Testis (tissue), 2 donors: ENCODE measurements at regions not wholly inside any gene's neighbourhood (a gene's known extent, or its start where the extent isn't known, plus 50 kb on each side); places are given as distances from the start of the nearest gene placed in this dataset.

ENCODE experiments used
- DNase-seq: peaks from one replicate; pipeline ENCODE4 v3.0.0-alpha.2; 2019
- H3K27ac ChIP-seq, 2 donors: fragments of 200-600 bp; sonication (generic); one replicate each; pipeline ENCODE4 v1.5.1; 2019
- H3K27me3 ChIP-seq: fragments of 200-600 bp; sonication (generic); one replicate; pipeline ENCODE4 v1.5.1; 2019
- H3K36me3 ChIP-seq: fragments of 200-600 bp; sonication (generic); one replicate; pipeline ENCODE4 v1.5.1; 2017; ENCODE audit warnings: low read depth; ENCODE audit errors: missing control alignments
- H3K4me1 ChIP-seq: fragments of 200-600 bp; sonication (generic); one replicate; pipeline ENCODE4 v1.5.1; 2019
- H3K4me3 ChIP-seq, 2 donors: fragments of 200-600 bp; sonication (generic); one replicate each; pipeline ENCODE4 v1.5.1; 2017 to 2019
- H3K9me3 ChIP-seq: fragments of 200-600 bp; sonication (generic); one replicate; pipeline ENCODE4 v1.5.1; 2017
- CTCF ChIP-seq, 3 experiments: fragments of 450-650 bp in 2 of 3; fragments of 200-600 bp in 1 of 3; sonication (generic) in 1 of 3; IDR thresholded peaks; one replicate each; pipeline ENCODE4 v1.5.1; 2016 to 2019; ENCODE audit warnings: antibody characterized with exemption in 3 of 3, mild to moderate bottlenecking in 2 of 3, moderate library complexity in 1 of 3
- POLR2A ChIP-seq: fragments of 450-650 bp; IDR thresholded peaks from one replicate; pipeline ENCODE4 v1.6.1; 2017; ENCODE audit warnings: antibody characterized with exemption, mild to moderate bottlenecking, moderate library complexity
- WGBS, 2 donors: methylation state at CpG; one replicate each; pipeline ENCODE4 v1.1.5; 2018; 5-methylcytosine and 5-hydroxymethylcytosine counted together
- intact Hi-C: fragments of 100-400 bp; cut with DNase I; formaldehyde crosslinking; loops from one replicate; pipeline ENCODE4 v1.15.1; 2023; ENCODE audit warnings: low total_unique reads

- WGBS, 2 donors, result 34 to 38% methylated on average over 4 to 19 of the region's 19 CpGs
- intact Hi-C loops, result no loop called here
- no peak for TF ChIP-seq CTCF (IDR thresholded peaks at IDR 0.05)
- no peak for TF ChIP-seq POLR2A
- Histone ChIP-seq H3K36me3 (no peaks in the 10 kb centered on the region), H3K9me3 (no peaks in the 10 kb centered on the region), H3K4me1 (peaks cover 62% of the 10 kb centered on the region), H3K27ac (peak overlapping the region; percentile 60 to 75), H3K27me3 (no peaks in the 10 kb centered on the region), H3K4me3 (no peak overlapping the region)
- peak; percentile 90 for DNase-seq
Measured at GRCh38 chr2:240369801-240370585, 65.5 kb upstream of the GPC1 start.

GRCh38 chr2:240371129-240372000, 64.1 kb upstream of the GPC1 start:
- intact Hi-C loops, result no loop called here
- Histone ChIP-seq H3K27ac (peak overlapping the region in 1 of 2 donors; percentile 75), H3K4me1 (peaks cover 62% of the 10 kb centered on the region), H3K36me3 (no peaks in the 10 kb centered on the region), H3K27me3 (no peaks in the 10 kb centered on the region), H3K4me3 (no peak overlapping the region), H3K9me3 (no peaks in the 10 kb centered on the region)
- 71 to 83% methylated on average over 14 to 21 of the region's 22 CpGs for WGBS, 2 donors
- peak; percentile 53 for DNase-seq
- TF ChIP-seq POLR2A, result no peak

- H3K27ac ChIP-seq, result peak overlapping the region; percentile 10 to 75
- H3K4me1 ChIP-seq, result peaks cover 62% of the 10 kb centered on the region
- intact Hi-C loops, result no loop called here
- H3K36me3 ChIP-seq, result no peaks in the 10 kb centered on the region
- no peak overlapping the region for H3K4me3 ChIP-seq
- peak; percentile 78 for DNase-seq
- H3K9me3 ChIP-seq, result no peaks in the 10 kb centered on the region
- WGBS, 2 donors, result 70 to 78% methylated on average over 3 to 5 of the region's 5 CpGs
- no peaks in the 10 kb centered on the region for H3K27me3 ChIP-seq
- no peak for TF ChIP-seq POLR2A
- TF ChIP-seq CTCF (IDR thresholded peaks at IDR 0.05), result no peak
Measured at GRCh38 chr2:240372101-240372500, 63.4 kb upstream of the GPC1 start.

- intact Hi-C loops, result no loop called here
- no peaks in the 10 kb centered on the region for H3K27me3 ChIP-seq
- H3K4me3 ChIP-seq, result no peak overlapping the region
- WGBS, 2 donors, result 96 to 97% methylated on average over 20 of the region's 20 CpGs
- no peaks in the 10 kb centered on the region for H3K36me3 ChIP-seq
- no peak for TF ChIP-seq POLR2A
- TF ChIP-seq CTCF (IDR thresholded peaks at IDR 0.05), result no peak
- peaks cover 62% of the 10 kb centered on the region for H3K4me1 ChIP-seq
- no peaks in the 10 kb centered on the region for H3K9me3 ChIP-seq
- peak overlapping the region in 1 of 2 donors; percentile 75 for H3K27ac ChIP-seq
- no peak for DNase-seq
Measured at GRCh38 chr2:240373289-240373885, 62.1 kb upstream of the GPC1 start.
